Panc1 (cell line): ENCODE measurements at regions not wholly inside any gene's neighbourhood (a gene's known extent, or its start where the extent isn't known, plus 50 kb on each side); places are given as distances from the start of the nearest gene placed in this dataset.
"Not testable (repeated sequence)": the region's sequence is repeated elsewhere in the genome, so short reads cannot be mapped to it uniquely, and the experiment has no call there.

ENCODE experiments used
- ATAC-seq: fragments of 200-7000 bp; cut with Tn5 transposase; 2 replicates; pipeline ENCODE4 v1.9.1; 2020; ENCODE audit warnings: mild to moderate bottlenecking, moderate library complexity
- BruUV-seq: library from RNA; stranded (reverse); fragments of 400-500 nt; replicated peaks from 2 replicates; lab custom pipeline; 2021; lab: Mats Ljungman, UMichigan
- CTCF ChIA-PET: fragments of 300-600 bp; sonication (Branson Sonifier 250); formaldehyde crosslinking; loops from one replicate; lab custom pipeline; 2022; ENCODE audit warnings: antibody characterized with exemption; lab: Charles Lee
- POLR2A ChIA-PET: fragments of 300-600 bp; sonication (Branson Sonifier 250); formaldehyde crosslinking; loops from one replicate; lab custom pipeline; 2022; ENCODE audit warnings: antibody characterized with exemption; lab: Charles Lee
- DNase-seq: peaks from one replicate; pipeline ENCODE4 v3.0.0-alpha.2; 2010; ENCODE audit warnings: low read depth, low spot score
- H3K27ac ChIP-seq: 2 replicates; pipeline ENCODE4 v1.5.1; 2011; ENCODE audit warnings: mild to moderate bottlenecking, low read length, inconsistent platforms
- H3K27me3 ChIP-seq: fragments of 200-500 bp; sonication (Bioruptor generic); 2 replicates; pipeline ENCODE4 v1.6.0; 2014; ENCODE audit warnings: low read length, inconsistent platforms; ENCODE audit not compliant: control insufficient read depth, insufficient read depth
- H3K36me3 ChIP-seq: fragments of 200-500 bp; sonication (Bioruptor generic); 2 replicates; pipeline ENCODE4 v1.5.1; 2014; ENCODE audit warnings: inconsistent platforms, mild to moderate bottlenecking, low read length, moderate library complexity; ENCODE audit not compliant: control insufficient read depth, insufficient read depth
- H3K4me1 ChIP-seq: 2 replicates; pipeline ENCODE4 v1.5.1; 2011; ENCODE audit warnings: inconsistent platforms, mild to moderate bottlenecking, low read length, moderate library complexity; ENCODE audit not compliant: control insufficient read depth, insufficient read depth
- H3K4me3 ChIP-seq, 2 experiments: 2 replicates each; pipeline ENCODE4 v1.5.1; 2011 to 2012; ENCODE audit warnings: low read depth in 2 of 2, low read length in 2 of 2, mild to moderate bottlenecking in 2 of 2, inconsistent platforms in 1 of 2, moderate library complexity in 1 of 2
- H3K9me3 ChIP-seq: fragments of 200-500 bp; sonication (Bioruptor generic); 2 replicates; pipeline ENCODE4 v1.5.1; 2014; ENCODE audit warnings: low read depth, mild to moderate bottlenecking, inconsistent platforms, low read length, moderate library complexity; ENCODE audit not compliant: control insufficient read depth, insufficient read depth
- CTCF ChIP-seq: fragments of 450-650 bp; IDR thresholded peaks from 2 replicates; pipeline ENCODE4 v1.5.1; 2017; ENCODE audit warnings: mild to moderate bottlenecking
- POLR2AphosphoS5 ChIP-seq: IDR thresholded peaks from 2 replicates; pipeline ENCODE4 v1.6.1; 2012; ENCODE audit warnings: mild to moderate bottlenecking, low read depth, low read length, moderate library complexity
- SIN3A ChIP-seq: IDR thresholded peaks from 2 replicates; pipeline ENCODE4 v1.6.1; 2012; ENCODE audit warnings: low read depth, mild to moderate bottlenecking, low read length, moderate library complexity, borderline replicate concordance; ENCODE audit not compliant: insufficient read depth
- TCF7L2 ChIP-seq: IDR thresholded peaks from 2 replicates; pipeline ENCODE4 v1.6.1; 2011; ENCODE audit warnings: mild to moderate bottlenecking, low read depth, low read length, inconsistent platforms
- in situ Hi-C: cut with HindIII; loops from 2 replicates; pipeline ENCODE4 v1.10.0; 2016; ENCODE audit warnings: low sequenced_read_pairs, low pct_unique_long_range_greater_than_20kb
- intact Hi-C: fragments of 100-400 bp; cut with micrococcal nuclease; formaldehyde crosslinking; loops from one replicate; pipeline ENCODE4 v1.10.0; 2022; ENCODE audit not compliant: unreplicated experiment
- TF ChIP-seq, protein P1 (sequence below), 2 experiments: IDR thresholded peaks; 2 replicates each; pipeline ENCODE4 v1.6.1; 2011 to 2012; ENCODE audit warnings: low read depth in 2 of 2, control low read depth in 1 of 2, low read length in 1 of 2, mild to moderate bottlenecking in 1 of 2, moderate library complexity in 1 of 2; ENCODE audit not compliant: insufficient read depth in 1 of 2

GRCh38 chr15:79505956-79506355 lies 73.8 kb downstream of the MINAR1 start:
- no peak for ATAC-seq
- intact Hi-C loops (no loop called here), in situ Hi-C loops (no loop called here)
- Histone ChIP-seq H3K36me3 (no peaks in the 10 kb centered on the region), H3K4me3 (no peak overlapping the region), H3K27me3 (peaks cover 16% of the 10 kb centered on the region), H3K4me1 (no peaks in the 10 kb centered on the region), H3K9me3 (no peaks in the 10 kb centered on the region), H3K27ac (no peak overlapping the region)
- ChIA-PET POLR2A (no interaction called here), CTCF (no interaction called here)
- BruUV-seq = no TSS peak
- TF ChIP-seq, protein P1, sequence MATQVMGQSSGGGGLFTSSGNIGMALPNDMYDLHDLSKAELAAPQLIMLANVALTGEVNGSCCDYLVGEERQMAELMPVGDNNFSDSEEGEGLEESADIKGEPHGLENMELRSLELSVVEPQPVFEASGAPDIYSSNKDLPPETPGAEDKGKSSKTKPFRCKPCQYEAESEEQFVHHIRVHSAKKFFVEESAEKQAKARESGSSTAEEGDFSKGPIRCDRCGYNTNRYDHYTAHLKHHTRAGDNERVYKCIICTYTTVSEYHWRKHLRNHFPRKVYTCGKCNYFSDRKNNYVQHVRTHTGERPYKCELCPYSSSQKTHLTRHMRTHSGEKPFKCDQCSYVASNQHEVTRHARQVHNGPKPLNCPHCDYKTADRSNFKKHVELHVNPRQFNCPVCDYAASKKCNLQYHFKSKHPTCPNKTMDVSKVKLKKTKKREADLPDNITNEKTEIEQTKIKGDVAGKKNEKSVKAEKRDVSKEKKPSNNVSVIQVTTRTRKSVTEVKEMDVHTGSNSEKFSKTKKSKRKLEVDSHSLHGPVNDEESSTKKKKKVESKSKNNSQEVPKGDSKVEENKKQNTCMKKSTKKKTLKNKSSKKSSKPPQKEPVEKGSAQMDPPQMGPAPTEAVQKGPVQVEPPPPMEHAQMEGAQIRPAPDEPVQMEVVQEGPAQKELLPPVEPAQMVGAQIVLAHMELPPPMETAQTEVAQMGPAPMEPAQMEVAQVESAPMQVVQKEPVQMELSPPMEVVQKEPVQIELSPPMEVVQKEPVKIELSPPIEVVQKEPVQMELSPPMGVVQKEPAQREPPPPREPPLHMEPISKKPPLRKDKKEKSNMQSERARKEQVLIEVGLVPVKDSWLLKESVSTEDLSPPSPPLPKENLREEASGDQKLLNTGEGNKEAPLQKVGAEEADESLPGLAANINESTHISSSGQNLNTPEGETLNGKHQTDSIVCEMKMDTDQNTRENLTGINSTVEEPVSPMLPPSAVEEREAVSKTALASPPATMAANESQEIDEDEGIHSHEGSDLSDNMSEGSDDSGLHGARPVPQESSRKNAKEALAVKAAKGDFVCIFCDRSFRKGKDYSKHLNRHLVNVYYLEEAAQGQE (IDR thresholded peaks at IDR 0.05; ENCODE audit: insufficient read depth in 1 of 2, low read depth in 2 of 2, low read length in 1 of 2) = no peak
- TF ChIP-seq SIN3A (no peak), POLR2AphosphoS5 (no peak), CTCF (no peak), TCF7L2 (no peak)
- no peak for DNase-seq

GRCh38 chr15:79512844-79513243 lies 80.7 kb downstream of the MINAR1 start:
- H3K4me3 ChIP-seq, BruUV-seq, H3K4me1 ChIP-seq, CTCF ChIA-PET, DNase-seq, intact Hi-C loops, H3K36me3 ChIP-seq, H3K27ac ChIP-seq, ATAC-seq, POLR2A ChIA-PET, in situ Hi-C loops, H3K9me3 ChIP-seq: not testable (repeated sequence)
- H3K27me3 ChIP-seq = peaks cover 18% of the 10 kb centered on the region

DNA sequence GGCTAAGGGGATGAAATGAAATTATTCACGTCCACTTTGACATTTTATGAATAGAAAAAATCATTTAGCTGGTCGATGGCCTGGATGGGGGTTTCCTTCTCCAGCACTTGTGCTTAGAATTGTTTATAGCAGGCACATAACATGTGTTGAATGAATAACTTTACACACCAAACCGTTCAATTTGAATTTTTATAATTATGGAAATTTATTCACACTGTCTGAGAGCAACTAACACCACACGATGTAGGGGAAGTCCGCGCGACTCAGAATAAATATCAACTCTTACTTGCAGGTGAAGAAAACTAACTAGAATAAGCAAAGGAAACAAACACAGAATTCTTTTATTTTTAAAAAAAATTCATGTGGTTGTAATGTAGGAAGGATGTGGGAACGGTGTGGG lies 81.3 kb downstream of the MINAR1 start:
- in situ Hi-C loops (no loop called here), intact Hi-C loops (no loop called here)
- POLR2A ChIA-PET = no interaction called here

More for the DNA sequence above, 81.3 kb downstream of the MINAR1 start:
- no TSS peak for BruUV-seq
- H3K27me3 ChIP-seq = peaks cover 16% of the 10 kb centered on the region
- no peaks in the 10 kb centered on the region for H3K4me1 ChIP-seq
- CTCF ChIA-PET = no interaction called here
- DNase-seq = no peak
- no peak overlapping the region for H3K27ac ChIP-seq
- no peaks in the 10 kb centered on the region for H3K36me3 ChIP-seq
- H3K9me3 ChIP-seq = no peaks in the 10 kb centered on the region
- ATAC-seq = no peak
- TF ChIP-seq, protein P1 (IDR thresholded peaks at IDR 0.05; ENCODE audit: insufficient read depth in 1 of 2, low read depth in 2 of 2, low read length in 1 of 2) = no peak
- TF ChIP-seq CTCF = no peak
- no peak for TF ChIP-seq POLR2AphosphoS5
- TF ChIP-seq SIN3A = no peak
- no peak for TF ChIP-seq TCF7L2
- no peak overlapping the region for H3K4me3 ChIP-seq
